ENCODE measurements at regions not wholly inside any gene's neighbourhood (a gene's known extent, or its start where the extent isn't known, plus 50 kb on each side); places are given as distances from the start of the nearest gene placed in this dataset.
A peak's percentile ranks its signal among the peaks of the same experiment; 100 is the strongest.
"Not testable (repeated sequence)": the region's sequence is repeated elsewhere in the genome, so short reads cannot be mapped to it uniquely, and the experiment has no call there.

- no peak for DNase-seq
- intact Hi-C loops (cut with micrococcal nuclease), result no loop called here
These were observed 516.9 kb upstream of the TBL1XR1 start for GRCh38 chr3:177713928-177714900.

GRCh38 chr3:177714945-177715344 lies 517.7 kb upstream of the TBL1XR1 start:
- Histone ChIP-seq H3K4me1 (peaks cover 18% of the 10 kb centered on the region), H3K27ac (replicated peaks) (no peak overlapping the region), H3K9me3 (replicated peaks) (no peaks in the 10 kb centered on the region), H3K27me3 (ENCODE audit: low read depth) (no peaks in the 10 kb centered on the region), H3K36me3 (no peaks in the 10 kb centered on the region), H3K4me3 (no peak overlapping the region)
- DNase-seq, result no peak
- intact Hi-C loops (cut with micrococcal nuclease), result no loop called here
- no peak for TF ChIP-seq CTCF (IDR thresholded peaks at IDR 0.05; ENCODE audit: borderline replicate concordance)

More at GRCh38 chr3:177713928-177714900, 516.9 kb upstream of the TBL1XR1 start:
- no peaks in the 10 kb centered on the region for H3K36me3 ChIP-seq
- no peaks in the 10 kb centered on the region for H3K27me3 ChIP-seq (ENCODE audit: low read depth)
- no peaks in the 10 kb centered on the region for H3K9me3 ChIP-seq (replicated peaks)
- no peak for TF ChIP-seq CTCF (IDR thresholded peaks at IDR 0.05; ENCODE audit: borderline replicate concordance)
- no peak overlapping the region for H3K4me3 ChIP-seq
- H3K27ac ChIP-seq (replicated peaks), result no peak overlapping the region
- peaks cover 18% of the 10 kb centered on the region for H3K4me1 ChIP-seq

GRCh38 chr3:177715980-177716379 lies 518.7 kb upstream of the TBL1XR1 start:
- Histone ChIP-seq H3K36me3 (no peaks in the 10 kb centered on the region), H3K9me3 (replicated peaks) (no peaks in the 10 kb centered on the region), H3K4me3 (no peak overlapping the region), H3K4me1 (peaks cover 18% of the 10 kb centered on the region), H3K27me3 (ENCODE audit: low read depth) (no peaks in the 10 kb centered on the region), H3K27ac (replicated peaks) (no peak overlapping the region)
- intact Hi-C loops (cut with micrococcal nuclease), result no loop called here
- DNase-seq, result no peak
- no peak for TF ChIP-seq CTCF (IDR thresholded peaks at IDR 0.05; ENCODE audit: borderline replicate concordance)

- H3K27ac ChIP-seq (replicated peaks); intact Hi-C loops (cut with micrococcal nuclease): not testable (repeated sequence)
- peaks cover 39% of the 10 kb centered on the region for H3K4me1 ChIP-seq
These were observed 523.6 kb upstream of the TBL1XR1 start for GRCh38 chr3:177720927-177721326.

GRCh38 chr3:177721864-177722785 lies 524.8 kb upstream of the TBL1XR1 start:
- Histone ChIP-seq H3K9me3 (replicated peaks) (no peaks in the 10 kb centered on the region), H3K4me3 (no peak overlapping the region), H3K36me3 (no peaks in the 10 kb centered on the region), H3K27me3 (ENCODE audit: low read depth) (no peaks in the 10 kb centered on the region), H3K4me1 (peaks cover 42% of the 10 kb centered on the region), H3K27ac (replicated peaks) (peak overlapping the region; percentile 77)
- no peak for DNase-seq
- TF ChIP-seq CTCF (IDR thresholded peaks at IDR 0.05; ENCODE audit: borderline replicate concordance), result no peak
- intact Hi-C loops (cut with micrococcal nuclease), result no loop called here

More at GRCh38 chr3:177720927-177721326, 523.6 kb upstream of the TBL1XR1 start:
- H3K27me3 ChIP-seq (ENCODE audit: low read depth); H3K4me3 ChIP-seq; H3K36me3 ChIP-seq; DNase-seq; H3K9me3 ChIP-seq (replicated peaks): not testable (repeated sequence)

Data from left ventricle myocardium inferior (tissue), 1 donor.